AG09309 (cell line): ENCODE measurements at regions not wholly inside any gene's neighbourhood (a gene's known extent, or its start where the extent isn't known, plus 50 kb on each side); places are given as distances from the start of the nearest gene placed in this dataset.

ENCODE experiments used
- DNase-seq: peaks from one replicate; pipeline ENCODE4 v3.0.0-alpha.2; 2010; ENCODE audit warnings: low read depth
- H3K4me3 ChIP-seq: 2 replicates; pipeline ENCODE4 v1.5.1; 2011; ENCODE audit warnings: mild to moderate bottlenecking, low read depth, low read length, moderate library complexity; ENCODE audit not compliant: control insufficient read depth
- TF ChIP-seq, protein P1 (sequence below): IDR thresholded peaks from 2 replicates; pipeline ENCODE4 v1.5.1; 2011; ENCODE audit warnings: mild to moderate bottlenecking, low read depth, low read length, inconsistent platforms; ENCODE audit not compliant: insufficient read depth, control insufficient read depth; ENCODE audit errors: missing control alignments

DNA sequence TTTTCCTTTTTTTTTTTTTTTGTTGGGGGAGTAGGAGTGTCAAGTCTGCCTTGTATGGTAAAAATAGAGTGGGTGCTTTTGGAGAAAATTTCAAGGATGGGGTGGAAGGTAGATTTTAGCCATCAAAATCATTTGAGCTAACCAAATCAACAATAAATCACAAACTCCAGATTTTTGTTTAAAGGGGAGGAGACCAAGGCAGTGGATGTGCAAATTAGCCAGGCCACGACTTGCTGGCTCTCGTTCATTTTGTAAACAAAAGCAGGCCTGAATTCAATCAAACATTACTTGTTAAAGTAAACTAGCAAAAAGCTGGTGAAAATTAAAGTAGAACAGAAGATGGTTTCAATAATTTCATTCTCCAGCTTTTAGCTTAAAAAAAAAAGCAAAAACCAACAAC is 387.2 kb downstream of the BMP4 start:
- H3K4me3 ChIP-seq, result no peak overlapping the region
- TF ChIP-seq, protein P1, sequence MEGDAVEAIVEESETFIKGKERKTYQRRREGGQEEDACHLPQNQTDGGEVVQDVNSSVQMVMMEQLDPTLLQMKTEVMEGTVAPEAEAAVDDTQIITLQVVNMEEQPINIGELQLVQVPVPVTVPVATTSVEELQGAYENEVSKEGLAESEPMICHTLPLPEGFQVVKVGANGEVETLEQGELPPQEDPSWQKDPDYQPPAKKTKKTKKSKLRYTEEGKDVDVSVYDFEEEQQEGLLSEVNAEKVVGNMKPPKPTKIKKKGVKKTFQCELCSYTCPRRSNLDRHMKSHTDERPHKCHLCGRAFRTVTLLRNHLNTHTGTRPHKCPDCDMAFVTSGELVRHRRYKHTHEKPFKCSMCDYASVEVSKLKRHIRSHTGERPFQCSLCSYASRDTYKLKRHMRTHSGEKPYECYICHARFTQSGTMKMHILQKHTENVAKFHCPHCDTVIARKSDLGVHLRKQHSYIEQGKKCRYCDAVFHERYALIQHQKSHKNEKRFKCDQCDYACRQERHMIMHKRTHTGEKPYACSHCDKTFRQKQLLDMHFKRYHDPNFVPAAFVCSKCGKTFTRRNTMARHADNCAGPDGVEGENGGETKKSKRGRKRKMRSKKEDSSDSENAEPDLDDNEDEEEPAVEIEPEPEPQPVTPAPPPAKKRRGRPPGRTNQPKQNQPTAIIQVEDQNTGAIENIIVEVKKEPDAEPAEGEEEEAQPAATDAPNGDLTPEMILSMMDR, result no peak
- no peak for DNase-seq

DNA sequence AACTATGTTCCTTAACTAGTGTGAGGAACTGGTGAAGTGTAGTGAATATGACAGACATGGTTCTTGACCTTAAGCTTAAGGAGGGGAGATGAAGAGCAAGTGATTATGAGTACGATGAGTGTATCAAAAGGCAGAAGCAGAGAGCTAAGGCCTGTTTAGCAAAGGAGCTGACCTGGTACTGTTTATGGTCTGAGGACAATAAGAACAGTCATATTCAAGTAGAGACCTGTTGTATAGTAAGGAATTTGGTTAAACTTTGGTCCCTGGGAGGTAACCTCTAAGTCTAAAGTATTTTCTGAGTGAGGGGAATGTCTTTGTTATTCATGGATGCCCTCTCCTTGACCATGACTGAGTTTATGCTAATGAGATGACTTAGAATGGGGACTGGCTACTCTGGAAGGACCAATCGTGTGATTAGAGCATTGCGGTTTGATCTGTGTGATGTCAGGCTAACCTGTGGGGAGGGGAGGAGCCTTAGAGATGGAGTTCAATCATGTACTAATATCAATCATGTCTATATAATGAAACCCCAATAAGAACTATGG is 389.3 kb downstream of the BMP4 start:
- no peak overlapping the region for H3K4me3 ChIP-seq
- TF ChIP-seq, protein P1, result no peak
- no peak for DNase-seq

DNA sequence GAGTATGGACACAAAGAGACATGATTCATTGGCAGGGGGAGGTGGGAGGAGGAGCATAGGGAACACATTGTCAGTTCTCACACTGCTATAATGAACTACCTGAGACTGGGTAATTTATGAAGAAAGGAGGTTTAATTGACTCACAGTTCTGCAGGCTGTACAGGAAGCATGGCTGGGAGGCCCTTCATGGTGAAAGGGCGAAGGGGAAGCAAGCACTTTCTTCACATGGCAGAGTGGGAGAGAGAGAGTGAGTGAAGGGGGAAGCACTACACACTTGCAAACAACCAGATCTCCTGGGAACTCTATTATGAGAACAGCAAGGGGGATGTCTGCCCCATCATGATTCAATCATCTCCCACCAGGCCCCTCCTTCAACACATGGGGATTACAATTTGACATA is 391.8 kb downstream of the BMP4 start:
- H3K4me3 ChIP-seq, result no peak overlapping the region
- TF ChIP-seq, protein P1, result no peak
- DNase-seq, result no peak

DNA sequence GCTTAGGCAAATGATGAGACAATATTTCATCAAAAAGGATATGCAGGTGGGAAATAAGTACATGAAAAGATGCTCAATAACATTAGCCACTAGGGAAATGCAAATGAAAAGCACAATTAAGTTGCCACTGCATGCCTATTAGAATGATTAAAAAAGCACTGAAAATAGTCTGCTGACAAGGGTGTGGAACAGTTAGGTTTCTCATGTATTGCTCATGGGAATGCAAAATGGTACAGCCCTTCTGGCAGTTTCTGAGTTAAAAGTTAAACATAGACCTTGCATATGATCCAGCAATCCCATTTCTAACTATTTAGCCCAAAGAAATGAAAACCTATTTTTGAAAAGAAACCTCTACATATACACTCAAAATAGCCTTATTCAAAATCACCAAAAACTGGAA is 393.0 kb downstream of the BMP4 start:
- TF ChIP-seq, protein P1, result no peak
- DNase-seq, result no peak
- H3K4me3 ChIP-seq, result no peak overlapping the region

DNA sequence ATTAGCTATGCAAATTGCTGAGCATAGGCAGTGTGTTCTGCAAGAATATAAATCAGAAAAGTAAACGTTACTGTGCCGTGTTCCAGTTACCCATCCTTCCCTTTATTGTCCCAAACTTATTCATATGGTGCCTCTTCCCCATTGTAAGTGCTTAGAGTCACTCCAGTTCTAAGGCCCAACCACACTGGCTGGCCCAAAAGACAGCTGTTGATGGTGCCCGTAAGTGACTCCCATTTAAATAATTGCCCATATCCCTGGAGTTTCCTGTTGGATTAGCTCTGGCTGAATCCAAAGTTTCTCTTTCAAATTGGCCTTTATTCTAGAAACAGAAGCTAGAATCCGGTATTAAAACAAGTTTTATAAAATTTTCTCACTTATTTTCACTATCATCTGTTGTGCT is 400.1 kb upstream of the DDHD1 start:
- TF ChIP-seq, protein P1, result no peak
- H3K4me3 ChIP-seq, result no peak overlapping the region
- no peak for DNase-seq

DNA sequence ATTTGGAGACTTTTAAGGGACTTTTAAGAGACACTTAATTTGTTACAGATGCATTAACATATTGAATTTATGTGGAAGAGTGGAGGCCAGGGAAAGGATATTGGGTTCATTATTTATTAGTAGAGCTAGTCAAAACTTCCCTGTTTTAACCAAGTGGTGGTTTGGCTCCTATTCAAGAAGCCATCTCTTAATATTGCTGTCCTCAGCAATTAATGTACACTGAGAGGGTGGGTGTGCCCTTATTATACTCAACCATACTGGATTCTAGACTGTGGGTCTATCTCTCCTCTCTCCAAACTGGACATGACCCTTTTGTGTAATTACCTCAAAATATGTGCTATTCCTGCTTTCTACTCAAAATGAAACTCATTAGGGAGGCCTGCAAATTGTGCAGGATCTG is 398.7 kb upstream of the DDHD1 start:
- no peak overlapping the region for H3K4me3 ChIP-seq
- TF ChIP-seq, protein P1, result no peak
- DNase-seq, result no peak

DNA sequence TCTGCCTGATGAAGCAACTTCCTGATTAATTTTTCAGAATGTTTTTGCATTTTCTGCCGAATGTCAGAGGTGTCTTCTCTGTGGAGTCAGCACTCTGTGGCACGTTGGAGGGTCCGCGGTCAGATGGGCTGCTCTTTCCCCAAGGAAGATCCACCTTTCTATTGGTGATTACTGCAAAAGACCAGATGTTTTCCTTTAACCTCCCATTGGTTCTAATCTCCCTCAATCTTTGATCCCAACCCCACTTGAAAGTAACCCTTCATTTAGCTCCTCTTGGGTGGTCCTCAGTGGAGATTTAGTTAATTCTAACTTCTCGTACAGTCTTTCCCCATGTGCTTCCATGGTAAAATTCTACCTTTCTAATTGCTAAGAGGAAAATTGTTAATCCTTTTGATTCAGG is 397.7 kb upstream of the DDHD1 start:
- TF ChIP-seq, protein P1, result no peak
- DNase-seq, result no peak
- no peak overlapping the region for H3K4me3 ChIP-seq
